SIG-M5 treated with dmso at 0.1 percent for 504 hours (cell line): ENCODE measurements at regions not wholly inside any gene's neighbourhood (a gene's known extent, or its start where the extent isn't known, plus 50 kb on each side); places are given as distances from the start of the nearest gene placed in this dataset.

Source experiments
- DNase-seq: peaks from one replicate; lab custom pipeline; 2025; ENCODE audit not compliant: unreplicated experiment; lab: John Stamatoyannopoulos, UW

GRCh38 chr18:64663086-64663485 lies 514.2 kb upstream of the LINC00305 start:
- no peak for DNase-seq

- DNase-seq = no peak
These were observed 510.3 kb upstream of the LINC00305 start for GRCh38 chr18:64659196-64659595.

GRCh38 chr18:64653068-64653467 lies 504.2 kb upstream of the LINC00305 start:
- DNase-seq = no peak

DNA sequence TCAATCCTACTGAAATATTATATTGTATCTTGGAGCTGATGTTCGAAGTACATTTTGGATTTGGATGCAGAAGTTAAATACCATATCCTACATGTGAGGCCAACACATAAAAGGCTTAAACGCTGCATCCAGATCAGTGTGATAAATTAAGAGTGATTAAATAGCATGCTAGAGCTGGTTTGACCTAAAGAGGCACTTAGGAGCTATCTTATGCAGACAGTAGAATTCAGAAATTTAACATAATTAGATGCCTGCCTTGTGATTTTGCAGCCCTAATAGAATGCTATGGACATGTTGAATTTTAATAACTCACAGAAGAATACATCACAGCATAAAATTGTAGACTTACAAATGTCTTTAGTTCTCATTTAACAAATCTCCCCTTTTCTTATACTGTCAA lies 501.2 kb upstream of the LINC00305 start:
- DNase-seq = no peak

GRCh38 chr18:64645753-64646152 lies 496.9 kb upstream of the LINC00305 start:
- no peak for DNase-seq

DNA sequence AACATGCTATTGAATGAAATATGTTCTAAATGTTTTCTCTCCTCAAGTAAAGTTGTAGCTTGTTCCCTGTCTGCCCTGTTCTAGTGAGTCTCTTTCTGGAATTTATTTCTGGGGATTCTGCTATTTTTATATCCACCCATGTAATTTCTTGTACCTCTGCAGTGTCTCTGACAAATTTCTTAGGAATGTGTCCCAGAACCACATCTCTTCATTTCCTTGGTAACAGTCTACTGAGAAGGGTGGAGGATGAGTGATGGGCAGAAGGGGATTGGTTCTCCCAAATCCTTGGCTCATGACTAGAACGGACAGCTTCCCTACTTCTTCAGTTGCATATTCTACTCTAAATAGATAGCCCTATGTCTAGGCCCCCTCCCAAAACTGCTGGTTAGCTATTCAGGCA lies 490.6 kb upstream of the LINC00305 start:
- no peak for DNase-seq

- DNase-seq = no peak
These were observed 472.2 kb upstream of the LINC00305 start for GRCh38 chr18:64620971-64621560.

GRCh38 chr18:64618390-64618789 lies 469.5 kb upstream of the LINC00305 start:
- DNase-seq = no peak

GRCh38 chr18:64615021-64615420 lies 466.1 kb upstream of the LINC00305 start:
- DNase-seq = no peak

DNA sequence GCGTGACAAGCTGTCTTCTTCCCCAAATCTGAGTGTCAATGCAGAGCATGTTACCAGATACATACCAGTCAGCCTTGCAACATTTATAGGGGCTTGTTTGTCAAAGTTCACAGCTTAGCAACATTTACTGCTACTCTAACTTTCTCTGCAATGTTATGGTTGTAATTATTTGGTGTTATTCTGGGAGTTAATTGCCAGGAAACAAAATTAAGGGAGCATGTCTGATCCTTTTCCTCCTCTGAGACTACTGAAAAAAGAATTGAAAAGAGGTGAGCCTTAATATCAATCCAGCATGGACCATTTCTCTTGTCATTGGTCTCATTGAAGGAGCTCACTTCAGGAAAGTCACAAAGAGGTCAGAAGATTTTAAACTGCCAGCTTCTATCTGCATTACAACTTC lies 465.6 kb upstream of the LINC00305 start:
- DNase-seq = no peak

- no peak for DNase-seq
These were observed 443.4 kb upstream of the LINC00305 start for GRCh38 chr18:64592246-64592645.

DNA sequence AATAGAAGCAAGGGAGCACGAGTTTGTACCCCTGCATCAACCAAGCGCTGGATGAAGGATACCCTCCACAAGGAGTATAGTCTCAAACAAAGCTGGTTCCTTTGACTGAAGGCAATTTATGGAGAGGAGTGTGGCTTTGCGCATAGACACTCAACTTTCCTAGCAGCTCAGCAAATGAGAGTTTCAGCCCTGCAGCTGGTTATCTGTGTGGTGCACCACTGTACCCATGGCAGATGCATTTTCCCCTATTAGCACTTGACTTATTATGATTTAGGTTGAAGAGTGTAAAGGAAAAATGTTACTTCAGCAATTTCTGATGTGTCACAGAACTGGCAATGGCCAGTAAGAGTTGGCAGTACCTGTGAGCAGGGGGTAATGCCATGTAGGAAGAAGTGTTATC lies 440.1 kb upstream of the LINC00305 start:
- DNase-seq = no peak

DNA sequence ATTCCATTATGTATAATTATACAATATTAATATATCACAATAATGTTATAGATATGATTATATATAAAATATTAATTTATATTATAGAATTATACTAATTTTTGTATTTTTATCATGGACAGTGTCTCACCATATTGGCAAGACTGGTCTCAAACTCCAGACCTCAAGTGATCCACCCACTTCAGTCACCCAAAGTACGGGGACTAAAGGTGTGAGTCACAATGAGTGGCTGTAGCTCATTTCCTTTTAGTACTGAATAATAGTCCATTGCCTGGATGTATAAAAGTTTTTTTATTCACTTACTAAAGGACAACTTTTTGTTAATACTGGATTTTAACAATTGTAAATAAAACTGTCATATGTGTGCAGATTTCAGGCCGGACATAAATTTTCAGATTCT lies 417.6 kb upstream of the LINC00305 start:
- DNase-seq = no peak

- DNase-seq = no peak
These were observed 413.8 kb upstream of the LINC00305 start for GRCh38 chr18:64562651-64563050.

- no peak for DNase-seq
These were observed 397.6 kb upstream of the LINC00305 start for GRCh38 chr18:64546451-64546850.

GRCh38 chr18:64539847-64540246 lies 391.0 kb upstream of the LINC00305 start:
- no peak for DNase-seq

DNA sequence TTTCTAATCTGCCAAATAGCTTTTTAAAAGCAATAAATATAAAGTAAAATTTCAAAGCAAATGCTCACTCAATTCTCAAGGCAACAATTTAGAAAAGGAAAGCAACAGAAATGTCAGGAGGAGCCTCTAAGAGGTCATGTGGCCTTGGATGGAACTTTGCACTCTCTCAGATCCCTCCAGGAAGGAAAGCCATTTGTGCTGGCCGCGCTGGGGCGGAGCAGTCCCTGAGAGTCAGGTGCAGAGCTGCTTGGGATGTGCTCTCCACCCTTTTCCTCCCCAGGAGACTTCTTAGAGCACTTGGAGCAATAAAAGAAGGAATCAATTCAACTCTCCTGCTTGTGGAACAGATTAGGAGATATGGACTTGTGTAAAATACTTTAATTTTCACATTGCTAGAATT lies 379.8 kb upstream of the LINC00305 start:
- no peak for DNase-seq

- DNase-seq = no peak
These were observed 370.3 kb upstream of the LINC00305 start for GRCh38 chr18:64519201-64519600.

GRCh38 chr18:64518191-64518590 lies 369.3 kb upstream of the LINC00305 start:
- no peak for DNase-seq

DNA sequence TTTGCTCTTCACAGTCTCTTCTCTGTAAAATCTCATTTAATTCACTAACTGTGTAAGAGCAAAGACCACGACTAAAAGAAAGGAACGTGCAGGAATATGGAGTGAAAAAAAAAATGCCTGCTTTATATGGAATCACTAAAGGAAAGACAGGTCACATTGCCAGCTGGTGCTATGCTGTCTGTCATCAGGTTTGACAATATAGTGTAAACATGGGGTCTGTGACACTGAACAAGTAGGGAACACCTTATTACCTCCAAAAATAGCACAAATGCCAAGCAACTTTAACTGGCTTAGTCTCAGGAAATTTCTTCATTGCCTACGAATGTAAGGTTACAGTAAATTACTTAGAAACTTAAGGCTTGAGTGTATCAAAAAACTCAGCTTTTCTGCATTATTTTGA lies 364.5 kb upstream of the LINC00305 start:
- DNase-seq = no peak

DNA sequence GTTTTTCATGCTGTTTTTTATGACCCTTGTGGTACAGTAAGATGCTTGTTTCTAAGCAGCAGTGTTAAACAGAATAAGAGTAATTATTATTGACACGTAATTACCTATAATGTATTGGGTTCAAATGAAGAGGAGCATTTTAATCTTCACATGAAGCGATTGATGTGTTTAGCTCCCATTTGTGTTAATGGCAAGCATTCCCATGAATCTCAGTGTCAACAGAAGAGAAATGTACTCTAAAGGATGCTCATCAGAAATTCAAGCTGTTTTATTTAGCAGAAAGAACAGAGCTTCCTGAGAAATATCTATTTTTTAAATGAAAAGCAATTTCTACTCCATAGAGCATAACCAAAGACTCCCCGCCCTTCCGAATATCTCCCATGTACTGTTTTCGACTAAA lies 341.3 kb upstream of the LINC00305 start:
- no peak for DNase-seq

GRCh38 chr18:64488698-64489097 lies 339.8 kb upstream of the LINC00305 start:
- DNase-seq = no peak

- DNase-seq = no peak
These were observed 325.9 kb upstream of the LINC00305 start for GRCh38 chr18:64474773-64475172.

- no peak for DNase-seq
These were observed 325.4 kb upstream of the LINC00305 start for GRCh38 chr18:64474255-64474654.
